Urinary bladder (tissue), 3 donors: ENCODE measurements at regions not wholly inside any gene's neighbourhood (a gene's known extent, or its start where the extent isn't known, plus 50 kb on each side); places are given as distances from the start of the nearest gene placed in this dataset.
A peak's percentile ranks its signal among the peaks of the same experiment; 100 is the strongest.

Source experiments
- DNase-seq: peaks from one replicate; pipeline ENCODE4 v3.0.0-alpha.2; 2015; ENCODE audit errors: extremely low spot score
- H3K27ac ChIP-seq: one replicate; pipeline ENCODE4 v1.5.1; 2013; ENCODE audit warnings: low read depth, mild to moderate bottlenecking, moderate library complexity
- H3K36me3 ChIP-seq: one replicate; pipeline ENCODE4 v1.6.1; 2013; ENCODE audit warnings: mild to moderate bottlenecking, moderate library complexity; ENCODE audit not compliant: insufficient read depth
- H3K4me1 ChIP-seq: one replicate; pipeline ENCODE4 v1.6.1; 2013; ENCODE audit warnings: mild to moderate bottlenecking, moderate library complexity; ENCODE audit not compliant: insufficient read depth
- H3K4me3 ChIP-seq: one replicate; pipeline ENCODE4 v1.5.1; 2013; ENCODE audit warnings: low read depth, low read length
- WGBS: extraction: QIAGEN DNeasy Blood & Tissue Kit; methylation state at CpG from one replicate; pipeline ENCODE4 v1.1.7; 2013; 5-methylcytosine and 5-hydroxymethylcytosine counted together
- donor health status: healthy with polysubstance abuse.
- donor health status: healthy.

DNA sequence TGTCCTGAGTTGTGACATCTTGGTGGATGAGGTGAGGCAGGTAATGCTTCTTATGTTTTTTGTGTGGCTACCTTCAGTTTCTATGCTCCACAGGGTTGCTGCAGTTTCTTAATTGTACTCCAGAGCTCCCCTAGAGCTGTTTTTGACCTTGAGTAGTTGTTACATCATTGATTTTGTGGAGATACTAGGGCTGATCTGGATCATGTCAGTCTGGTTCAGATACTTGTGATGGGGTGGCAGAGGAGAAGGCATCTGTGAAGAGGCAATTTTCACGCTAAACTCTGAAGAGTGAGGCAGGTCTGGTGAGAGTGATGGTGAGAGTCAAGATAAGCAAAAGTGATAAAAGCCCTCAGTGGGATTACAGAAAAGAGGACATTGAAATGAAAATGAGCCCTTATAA, 1180.2 kb downstream of the RAPGEF2 start:
- WGBS: 70% methylated on average over 1 of the region's 1 CpG
- no peak for DNase-seq
- no peak overlapping the region for H3K27ac ChIP-seq

DNA sequence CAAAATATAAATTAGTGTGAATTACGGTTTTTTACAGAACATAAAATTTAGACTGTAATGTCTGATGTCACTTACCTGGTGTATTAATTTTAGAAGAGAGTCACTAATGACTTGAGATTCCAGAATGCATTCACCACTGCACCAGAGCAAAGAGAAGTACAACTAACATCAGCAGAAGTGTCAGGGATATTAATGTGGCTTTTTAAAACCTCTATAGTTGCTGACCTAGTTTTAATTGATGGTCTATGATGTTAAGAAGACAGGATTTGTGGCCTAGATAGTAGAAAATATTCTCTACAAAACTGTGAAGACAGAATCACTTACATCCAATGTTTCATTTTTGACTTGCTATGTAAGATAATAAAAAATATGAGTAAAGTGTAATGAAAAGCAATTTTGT, 1181.6 kb downstream of the RAPGEF2 start:
- Histone ChIP-seq H3K27ac (no peak overlapping the region), H3K4me3 (no peak overlapping the region), H3K4me1 (no peaks in the 10 kb centered on the region), H3K36me3 (no peaks in the 10 kb centered on the region)
- no peak for DNase-seq
- WGBS: 89% methylated on average over 1 of the region's 1 CpG

More for the DNA sequence above, 1180.2 kb downstream of the RAPGEF2 start:
- Histone ChIP-seq H3K4me3 (no peak overlapping the region), H3K36me3 (no peaks in the 10 kb centered on the region), H3K4me1 (no peaks in the 10 kb centered on the region)

DNA sequence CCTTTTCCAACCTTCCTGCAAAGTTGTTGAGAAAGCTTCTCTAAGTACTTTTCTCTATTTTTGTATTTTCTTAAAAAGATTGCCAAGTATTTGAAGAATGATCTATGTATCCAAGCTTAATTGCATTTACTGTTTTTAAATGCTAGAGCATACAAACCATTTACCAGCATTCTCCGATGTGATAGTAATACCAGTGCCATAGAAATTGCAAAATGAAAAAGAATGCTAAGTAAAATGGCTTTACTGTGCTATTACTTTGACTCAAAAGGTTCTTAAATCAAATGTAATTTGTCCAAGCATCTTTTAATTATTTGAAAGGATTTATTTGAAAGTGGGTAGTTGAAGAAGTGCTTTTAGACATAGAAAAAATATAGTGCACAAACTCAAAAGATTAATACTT, 1183.2 kb downstream of the RAPGEF2 start:
- 0% methylated on average over 1 of the region's 1 CpG for WGBS

DNA sequence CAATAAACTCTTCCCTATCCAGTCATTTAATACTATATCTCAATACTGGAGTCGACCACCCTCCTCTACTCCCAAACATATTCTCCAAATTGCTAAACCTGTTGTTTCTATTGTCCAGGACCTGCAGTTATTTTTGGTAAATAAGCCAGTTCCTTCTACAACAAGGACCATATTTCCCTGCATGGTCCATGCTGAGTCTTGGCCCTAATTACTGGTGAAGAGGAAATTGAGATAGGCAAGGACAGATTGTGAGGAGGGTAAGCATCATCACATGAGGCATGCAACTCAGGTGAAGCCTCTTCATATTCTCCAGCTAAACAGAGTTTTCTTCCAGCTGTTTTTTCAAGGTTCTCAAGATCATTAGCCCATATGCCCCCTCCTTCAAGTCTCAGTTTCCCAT, 1193.6 kb downstream of the RAPGEF2 start:
- H3K36me3 ChIP-seq: peaks cover 2% of the 10 kb centered on the region
- 85% methylated on average over 1 of the region's 1 CpG for WGBS

More for the DNA sequence above, 1183.2 kb downstream of the RAPGEF2 start:
- H3K4me1 ChIP-seq: no peaks in the 10 kb centered on the region
- H3K27ac ChIP-seq: no peak overlapping the region
- no peak overlapping the region for H3K4me3 ChIP-seq
- no peaks in the 10 kb centered on the region for H3K36me3 ChIP-seq
- DNase-seq: no peak

DNA sequence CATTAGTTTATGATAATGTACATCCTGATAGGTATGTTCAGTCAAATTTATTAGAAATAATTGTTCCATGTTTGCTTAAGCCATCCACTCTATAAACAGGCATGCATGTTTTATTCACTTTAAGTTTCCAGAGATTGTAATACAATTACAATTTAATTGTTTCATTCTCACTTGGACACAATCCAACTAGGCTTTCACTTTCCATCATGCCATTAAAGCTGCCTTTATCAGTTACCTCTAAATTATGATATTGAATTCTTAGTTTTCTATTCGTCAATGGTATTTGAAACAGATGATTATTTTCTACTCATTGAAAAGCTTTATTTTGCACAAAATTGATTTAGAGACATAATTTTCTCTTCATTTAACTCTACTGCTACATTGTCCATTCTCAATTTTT, 1196.3 kb downstream of the RAPGEF2 start:
- H3K36me3 ChIP-seq: peaks cover 2% of the 10 kb centered on the region
- 51% methylated on average over 1 of the region's 1 CpG for WGBS

More for the DNA sequence above, 1193.6 kb downstream of the RAPGEF2 start:
- Histone ChIP-seq H3K27ac (no peak overlapping the region), H3K4me1 (no peaks in the 10 kb centered on the region), H3K4me3 (no peak overlapping the region)
- no peak for DNase-seq

DNA sequence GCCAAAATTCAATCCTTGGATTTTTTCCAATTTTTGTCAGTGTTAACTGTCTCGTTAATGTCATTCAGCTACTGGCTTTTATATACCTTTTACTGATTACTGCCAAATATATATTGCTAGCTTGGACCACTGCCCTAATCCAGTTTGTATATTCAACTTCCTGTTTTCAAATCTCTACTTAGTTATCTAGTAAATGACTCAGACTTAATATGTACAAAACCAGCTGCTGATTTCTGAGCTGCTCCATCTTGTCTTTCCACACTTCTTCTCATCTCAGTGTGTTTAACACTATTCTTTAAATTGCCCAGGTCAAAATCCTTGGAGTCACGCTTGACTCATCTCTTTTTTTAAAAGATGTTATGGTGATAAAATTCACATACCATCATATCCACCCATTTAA, 1196.7 kb downstream of the RAPGEF2 start:
- H3K27ac ChIP-seq: no peak overlapping the region
- no peak overlapping the region for H3K4me3 ChIP-seq
- H3K4me1 ChIP-seq: no peaks in the 10 kb centered on the region
- 39% methylated on average over 2 of the region's 2 CpGs for WGBS
- no peaks in the 10 kb centered on the region for H3K36me3 ChIP-seq
- peak; percentile 7 for DNase-seq

More for the DNA sequence above, 1196.3 kb downstream of the RAPGEF2 start:
- DNase-seq: peak; percentile 0
- H3K4me1 ChIP-seq: no peaks in the 10 kb centered on the region
- no peak overlapping the region for H3K4me3 ChIP-seq
- no peak overlapping the region for H3K27ac ChIP-seq

DNA sequence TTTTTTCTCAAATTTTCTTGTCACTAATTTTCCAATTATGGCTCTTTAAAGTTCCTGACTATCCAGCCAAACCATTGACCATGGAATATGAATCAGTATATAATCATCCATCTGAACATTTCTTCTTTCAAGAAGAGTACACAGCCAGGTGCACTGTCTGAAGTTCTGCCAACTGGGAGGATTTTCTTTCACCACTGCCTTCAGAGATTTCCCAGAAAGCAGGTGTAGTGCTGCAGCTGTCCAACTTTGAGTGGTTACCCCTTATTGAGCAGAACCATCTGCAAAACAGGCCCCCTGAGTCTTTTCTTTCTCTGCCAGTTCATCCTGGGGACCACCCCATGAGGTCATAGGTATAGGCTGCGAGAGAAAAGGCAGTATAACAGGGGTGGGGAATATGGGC, 1213.2 kb downstream of the RAPGEF2 start:
- DNase-seq: no peak

DNA sequence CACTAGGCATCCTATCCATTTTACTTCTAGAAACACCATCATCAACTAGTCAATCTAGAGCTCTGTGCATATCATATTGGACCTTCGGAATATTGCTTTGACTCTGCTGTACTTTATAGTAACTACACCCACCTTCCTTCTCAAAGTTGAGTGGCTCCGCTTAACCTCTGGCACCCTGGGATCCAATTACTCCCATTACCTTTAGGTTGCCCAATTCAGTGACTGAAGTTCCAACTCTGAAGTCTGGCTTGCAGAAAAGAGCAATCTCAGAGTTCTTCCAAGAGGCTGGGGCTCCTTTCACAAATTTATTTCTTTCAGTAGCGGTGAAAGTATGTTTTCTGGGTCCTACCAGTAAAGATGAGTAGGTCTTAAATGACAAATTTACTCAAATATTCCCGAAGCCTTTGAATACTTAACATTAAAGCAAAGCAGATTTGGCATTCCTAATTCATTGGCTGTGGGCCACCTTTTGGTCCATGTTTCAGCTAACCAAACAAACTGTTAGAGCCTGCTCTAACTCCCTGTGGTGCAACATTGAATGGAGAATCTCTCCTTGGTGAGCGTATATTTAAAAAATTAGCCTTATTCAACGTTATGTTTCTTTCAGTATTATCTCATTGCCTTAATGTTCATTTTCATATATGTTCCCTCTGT, 1215.8 kb downstream of the RAPGEF2 start:
- no peak overlapping the region for H3K27ac ChIP-seq
- DNase-seq: no peak
- WGBS: 74% methylated on average over 6 of the region's 6 CpGs
- no peak overlapping the region for H3K4me3 ChIP-seq
- H3K4me1 ChIP-seq: no peaks in the 10 kb centered on the region
- H3K36me3 ChIP-seq: no peaks in the 10 kb centered on the region

More for the DNA sequence above, 1213.2 kb downstream of the RAPGEF2 start:
- no peaks in the 10 kb centered on the region for H3K4me1 ChIP-seq
- whole genome bisulfite sequencing: 77% methylated on average over 1 of the region's 1 CpG
- no peak overlapping the region for H3K4me3 ChIP-seq
- H3K36me3 ChIP-seq: no peaks in the 10 kb centered on the region
- no peak overlapping the region for H3K27ac ChIP-seq

DNA sequence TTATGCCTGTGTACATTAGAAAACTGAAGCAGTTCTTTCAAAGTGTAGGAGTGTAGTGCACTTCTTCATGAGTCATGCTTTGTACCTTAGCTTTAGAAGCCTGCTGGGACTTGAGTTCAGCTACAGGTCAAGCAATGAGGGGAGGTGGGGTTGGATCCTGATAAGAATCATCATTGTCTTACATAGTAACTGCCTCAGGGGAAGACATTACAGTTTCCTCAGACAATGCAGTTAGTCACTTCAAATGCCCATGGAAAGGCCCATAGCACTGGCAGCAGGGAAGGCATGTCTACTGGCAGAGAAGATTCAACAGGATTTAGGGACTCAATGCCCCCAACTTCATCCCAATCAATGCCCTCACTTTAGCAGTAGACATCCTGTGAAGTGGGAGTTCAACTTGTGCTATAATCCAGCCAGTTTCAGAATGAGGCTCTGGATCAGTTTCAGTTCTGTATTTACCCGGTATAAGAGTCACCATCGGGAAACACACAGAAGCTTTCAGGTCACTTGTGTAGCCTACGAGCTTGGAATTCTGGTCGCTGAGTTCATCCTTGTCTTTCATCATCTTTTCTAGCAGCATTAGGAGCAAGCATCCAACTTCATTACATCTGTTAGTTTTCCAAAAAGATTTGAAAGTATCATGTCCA, 1216.5 kb downstream of the RAPGEF2 start:
- H3K4me3 ChIP-seq: no peak overlapping the region
- no peaks in the 10 kb centered on the region for H3K36me3 ChIP-seq
- 90% methylated on average over 4 of the region's 4 CpGs for WGBS
- no peak for DNase-seq
- no peak overlapping the region for H3K27ac ChIP-seq
- no peaks in the 10 kb centered on the region for H3K4me1 ChIP-seq

DNA sequence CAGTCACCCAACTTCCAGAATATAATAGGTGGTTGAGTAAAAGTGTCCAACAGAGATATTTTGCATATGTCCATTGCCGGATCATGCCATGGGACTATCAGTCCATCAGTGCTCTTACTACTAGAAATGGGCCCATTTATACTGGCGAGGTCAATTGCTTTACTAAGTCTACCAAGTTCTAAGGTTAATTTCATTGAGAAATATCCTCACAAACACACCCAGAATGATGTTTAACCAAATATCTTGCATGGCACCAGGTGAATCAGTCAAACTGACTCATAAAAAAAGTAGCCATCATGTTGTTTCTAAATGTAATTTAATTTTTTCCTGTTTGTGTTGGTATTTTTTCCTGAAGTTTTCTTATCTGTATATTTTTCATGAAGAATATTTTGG, 1217.0 kb downstream of the RAPGEF2 start:
- H3K27ac ChIP-seq: no peak overlapping the region
- WGBS: 95% methylated on average over 2 of the region's 2 CpGs
- no peaks in the 10 kb centered on the region for H3K4me1 ChIP-seq
- H3K36me3 ChIP-seq: no peaks in the 10 kb centered on the region
- DNase-seq: no peak
- H3K4me3 ChIP-seq: no peak overlapping the region

DNA sequence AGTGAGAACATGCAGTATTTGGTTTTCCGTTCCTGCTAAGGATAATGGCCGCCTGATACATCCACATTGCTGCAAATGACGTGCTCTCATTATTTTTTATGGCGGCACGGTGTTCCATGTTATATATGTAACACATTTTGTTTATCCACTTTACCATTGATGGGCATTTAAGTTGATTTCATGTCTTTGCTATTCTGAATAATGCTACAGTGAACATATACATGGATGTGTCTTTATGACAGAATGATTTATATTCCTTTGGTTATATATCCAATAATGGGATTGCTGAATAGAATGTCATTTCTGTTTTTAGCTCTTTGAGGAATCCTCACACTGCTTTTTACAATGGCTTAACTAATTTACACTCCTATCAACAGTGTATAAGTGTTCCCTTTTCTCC, 1223.2 kb downstream of the RAPGEF2 start:
- Histone ChIP-seq H3K27ac (no peak overlapping the region), H3K36me3 (no peaks in the 10 kb centered on the region), H3K4me1 (no peaks in the 10 kb centered on the region), H3K4me3 (no peak overlapping the region)
- DNase-seq: no peak
- 76% methylated on average over 5 of the region's 5 CpGs for WGBS

DNA sequence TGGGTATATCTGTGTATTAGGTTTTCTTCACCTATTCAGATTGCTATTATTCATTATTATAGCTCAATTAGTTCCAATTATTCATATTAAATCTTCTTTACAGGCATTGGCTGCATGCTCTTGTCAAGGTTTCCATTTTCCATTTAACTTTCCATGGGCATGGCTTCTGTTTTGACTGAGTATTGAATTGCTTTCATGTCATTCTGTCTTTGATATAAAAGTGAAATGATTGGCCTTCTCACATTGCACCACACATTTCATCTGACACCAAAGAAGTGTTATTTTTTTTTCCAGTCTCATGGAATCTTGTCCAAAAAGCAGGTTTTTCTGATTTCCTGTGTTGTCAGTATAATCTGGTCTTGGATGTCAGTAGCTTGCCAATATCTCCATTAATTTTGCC, 1244.3 kb downstream of the RAPGEF2 start:
- no peaks in the 10 kb centered on the region for H3K36me3 ChIP-seq
- no peak overlapping the region for H3K4me3 ChIP-seq
- DNase-seq: no peak
- no peaks in the 10 kb centered on the region for H3K4me1 ChIP-seq
- no peak overlapping the region for H3K27ac ChIP-seq

DNA sequence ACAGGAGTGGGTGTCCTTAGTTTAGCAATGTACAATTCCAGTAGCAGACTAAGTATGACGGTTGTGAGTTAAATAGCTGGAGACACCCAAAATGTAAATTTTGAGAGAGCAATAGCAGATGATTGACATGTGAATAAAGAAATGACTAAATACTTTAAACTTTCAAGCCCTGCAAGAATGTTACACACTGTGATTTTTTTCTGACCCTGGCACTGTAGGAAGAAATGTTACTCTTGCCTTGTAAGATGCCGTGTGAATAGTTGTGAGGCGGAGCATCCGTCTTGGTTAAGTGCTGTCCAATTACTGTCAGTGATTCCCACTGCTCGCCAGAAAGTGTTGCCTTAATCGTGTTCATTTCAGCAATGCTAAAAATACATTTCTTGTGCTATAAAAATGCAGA, 1248.1 kb downstream of the RAPGEF2 start:
- no peak overlapping the region for H3K4me3 ChIP-seq
- 65% methylated on average over 6 of the region's 6 CpGs for WGBS
- no peaks in the 10 kb centered on the region for H3K4me1 ChIP-seq
- DNase-seq: no peak
- H3K27ac ChIP-seq: no peak overlapping the region
- no peaks in the 10 kb centered on the region for H3K36me3 ChIP-seq

DNA sequence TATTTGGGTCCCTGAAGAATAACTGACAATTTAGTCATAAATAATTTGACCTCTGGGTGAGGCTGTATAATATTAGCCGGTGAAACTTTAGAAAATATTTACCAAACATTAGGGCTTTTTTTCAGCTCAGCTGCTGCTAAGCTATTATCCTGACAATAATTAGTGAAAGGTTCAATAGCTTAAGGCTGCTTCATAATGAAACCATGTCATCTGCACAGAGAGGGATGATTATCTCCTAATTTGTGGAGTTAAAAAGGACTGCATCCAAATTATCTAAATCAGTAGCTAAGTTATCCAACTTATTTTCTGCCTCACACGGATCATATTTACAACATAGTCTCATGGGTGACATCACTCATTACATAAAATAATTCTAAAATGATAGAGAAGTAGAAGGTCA, 1249.8 kb downstream of the RAPGEF2 start:
- WGBS: 56% methylated on average over 2 of the region's 2 CpGs
- H3K4me3 ChIP-seq: no peak overlapping the region
- H3K36me3 ChIP-seq: no peaks in the 10 kb centered on the region
- H3K27ac ChIP-seq: no peak overlapping the region
- DNase-seq: no peak
- no peaks in the 10 kb centered on the region for H3K4me1 ChIP-seq
